NT2/D1 (cell line): ENCODE measurements at regions not wholly inside any gene's neighbourhood (a gene's known extent, or its start where the extent isn't known, plus 50 kb on each side); places are given as distances from the start of the nearest gene placed in this dataset.

Experiments
- DNase-seq: peaks from one replicate; pipeline ENCODE4 v3.0.0-alpha.2; 2011; ENCODE audit warnings: low read depth, low spot score
- H3K27me3 ChIP-seq: 2 replicates; pipeline ENCODE4 v1.6.0; 2011; ENCODE audit warnings: mild to moderate bottlenecking; ENCODE audit not compliant: insufficient read length, insufficient read depth
- H3K36me3 ChIP-seq: 2 replicates; pipeline ENCODE4 v1.6.1; 2011; ENCODE audit warnings: mild to moderate bottlenecking, low read length, mixed read lengths; ENCODE audit not compliant: insufficient read depth, insufficient read length
- H3K4me1 ChIP-seq: 2 replicates; pipeline ENCODE4 v1.5.1; 2011; ENCODE audit not compliant: insufficient read depth, insufficient read length
- H3K4me3 ChIP-seq: 2 replicates; pipeline ENCODE4 v1.5.1; 2011; ENCODE audit warnings: low read depth; ENCODE audit not compliant: insufficient read length
- H3K9ac ChIP-seq: 2 replicates; pipeline ENCODE4 v1.6.0; 2011; ENCODE audit warnings: low read depth; ENCODE audit not compliant: insufficient read length
- H3K9me3 ChIP-seq: 2 replicates; pipeline ENCODE4 v1.5.1; 2011; ENCODE audit warnings: mild to moderate bottlenecking, low read length; ENCODE audit not compliant: insufficient read depth
- SUZ12 ChIP-seq: IDR thresholded peaks from 2 replicates; pipeline ENCODE4 v1.6.1; 2011; ENCODE audit not compliant: insufficient read length, insufficient read depth; ENCODE audit errors: extremely low read depth
- YY1 ChIP-seq: IDR thresholded peaks from 2 replicates; pipeline ENCODE4 v1.6.1; 2011; ENCODE audit not compliant: insufficient read length, insufficient read depth
- ZNF274 ChIP-seq: IDR thresholded peaks from 2 replicates; pipeline ENCODE4 v1.6.1; 2011; ENCODE audit warnings: mild to moderate bottlenecking, low read depth, low read length

DNA sequence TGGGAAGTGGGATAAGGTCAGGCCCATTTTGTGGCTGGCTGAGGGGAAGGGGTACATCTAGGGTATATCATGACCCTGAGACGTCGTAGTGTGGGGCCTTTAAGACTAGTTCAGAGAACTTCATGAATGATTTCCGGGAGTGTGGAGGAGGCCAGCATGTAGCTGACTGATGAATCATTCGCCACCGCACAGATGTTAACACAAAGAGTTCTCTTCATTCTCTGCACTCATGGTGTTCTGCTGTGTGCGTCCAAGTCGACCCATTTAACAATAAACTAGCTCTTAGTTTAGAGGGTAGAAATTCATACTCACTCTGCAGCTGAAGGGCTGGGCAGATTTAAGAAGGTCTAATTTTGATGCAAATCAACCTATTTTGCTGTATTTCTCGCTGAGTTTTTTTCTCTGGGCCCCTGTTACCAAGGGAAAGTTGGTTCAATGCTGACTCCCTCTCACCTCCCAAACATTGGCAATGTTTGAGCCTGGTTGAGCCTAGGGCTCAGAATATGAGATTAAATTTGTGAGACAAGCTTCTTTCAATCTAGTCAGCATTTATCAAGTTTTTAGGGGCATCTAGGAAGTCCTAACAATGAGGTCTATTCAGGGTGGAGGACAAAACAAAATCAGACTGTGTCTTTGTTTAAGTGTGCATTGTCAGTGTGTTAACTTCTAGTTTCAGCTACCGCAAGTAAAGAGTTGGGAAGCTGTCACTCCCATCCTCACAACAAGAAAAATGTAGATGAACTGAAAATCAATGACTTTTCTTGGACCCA, 106.8 kb upstream of the CBLN4 start:
- Histone ChIP-seq H3K36me3 (no peaks in the 10 kb centered on the region), H3K4me3 (no peak overlapping the region), H3K27me3 (no peaks in the 10 kb centered on the region), H3K4me1 (no peaks in the 10 kb centered on the region), H3K9ac (no peak overlapping the region), H3K9me3 (no peaks in the 10 kb centered on the region)
- no peak for DNase-seq
- TF ChIP-seq YY1 (no peak), SUZ12 (no peak), ZNF274 (no peak)

DNA sequence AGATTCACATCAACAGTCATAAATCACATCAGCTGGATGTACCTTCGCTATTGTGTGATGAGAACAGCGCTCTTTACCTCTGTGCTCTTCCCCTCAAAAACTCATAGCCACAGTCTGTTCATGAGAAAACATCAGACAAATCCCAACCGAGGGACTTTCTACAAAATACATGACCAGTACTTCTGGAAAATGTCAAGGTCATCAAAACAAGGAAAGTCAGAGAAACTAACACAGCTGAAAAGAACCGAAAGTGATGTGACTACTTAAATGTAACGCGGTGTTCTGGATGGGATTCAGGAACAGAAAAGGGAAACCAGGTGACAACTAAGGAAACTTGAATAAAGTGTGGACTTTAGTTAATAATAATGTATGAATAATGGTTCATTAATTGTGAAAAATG, 112.0 kb upstream of the CBLN4 start:
- Histone ChIP-seq H3K9ac (no peak overlapping the region), H3K27me3 (no peaks in the 10 kb centered on the region), H3K4me1 (no peaks in the 10 kb centered on the region), H3K4me3 (no peak overlapping the region), H3K36me3 (no peaks in the 10 kb centered on the region), H3K9me3 (no peaks in the 10 kb centered on the region)
- DNase-seq = no peak
- TF ChIP-seq YY1 (no peak), SUZ12 (no peak)

DNA sequence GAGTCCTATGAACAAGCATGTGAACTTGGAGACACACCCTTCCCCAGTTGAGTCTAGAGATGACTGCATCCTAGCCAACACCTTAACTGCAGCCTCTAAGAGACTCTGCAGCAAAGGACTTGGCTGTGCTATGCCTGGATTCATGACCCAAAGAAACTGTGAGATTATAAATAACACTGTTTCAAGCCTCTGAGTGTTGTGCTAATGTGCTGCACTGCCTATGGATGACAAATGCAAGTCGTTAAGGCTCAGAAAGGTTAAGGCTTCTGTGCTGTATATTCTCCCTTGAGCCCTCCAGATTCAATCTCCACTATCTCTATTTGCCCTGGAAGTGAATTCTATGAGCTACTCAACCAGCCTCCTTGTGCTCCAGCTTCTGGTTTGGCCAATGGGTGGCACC, 116.5 kb upstream of the CBLN4 start:
- Histone ChIP-seq H3K27me3 (no peaks in the 10 kb centered on the region), H3K36me3 (no peaks in the 10 kb centered on the region), H3K4me3 (no peak overlapping the region), H3K4me1 (no peaks in the 10 kb centered on the region), H3K9me3 (no peaks in the 10 kb centered on the region), H3K9ac (no peak overlapping the region)
- TF ChIP-seq ZNF274 (no peak), YY1 (no peak), SUZ12 (no peak)
- DNase-seq = no peak

DNA sequence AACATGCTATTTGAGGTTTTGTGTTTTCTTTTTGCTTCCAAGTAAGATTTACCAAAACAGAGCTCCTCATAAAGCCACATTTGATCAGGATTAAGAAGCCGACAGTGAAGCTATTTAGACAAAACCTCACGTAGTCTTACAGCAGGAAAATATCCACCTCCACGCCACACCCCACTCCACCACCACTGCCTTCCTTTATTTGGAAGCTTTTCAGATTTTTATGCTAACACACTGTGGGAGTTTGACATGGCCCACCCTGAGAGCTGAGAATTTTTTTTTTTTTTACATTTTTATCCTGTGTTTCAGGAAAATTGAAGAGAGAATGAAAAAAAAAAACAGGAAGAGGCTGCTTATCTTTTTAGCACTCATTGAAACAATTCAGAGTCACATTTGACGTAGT, 104.8 kb upstream of the MC3R start:
- peaks cover 20% of the 10 kb centered on the region for H3K9me3 ChIP-seq
- no peaks in the 10 kb centered on the region for H3K4me1 ChIP-seq
- no peak for TF ChIP-seq SUZ12
- TF ChIP-seq YY1 = no peak
- TF ChIP-seq ZNF274 = no peak
- H3K36me3 ChIP-seq = no peaks in the 10 kb centered on the region
- DNase-seq = no peak
- no peaks in the 10 kb centered on the region for H3K27me3 ChIP-seq
- H3K4me3 ChIP-seq = no peak overlapping the region
- H3K9ac ChIP-seq = no peak overlapping the region

DNA sequence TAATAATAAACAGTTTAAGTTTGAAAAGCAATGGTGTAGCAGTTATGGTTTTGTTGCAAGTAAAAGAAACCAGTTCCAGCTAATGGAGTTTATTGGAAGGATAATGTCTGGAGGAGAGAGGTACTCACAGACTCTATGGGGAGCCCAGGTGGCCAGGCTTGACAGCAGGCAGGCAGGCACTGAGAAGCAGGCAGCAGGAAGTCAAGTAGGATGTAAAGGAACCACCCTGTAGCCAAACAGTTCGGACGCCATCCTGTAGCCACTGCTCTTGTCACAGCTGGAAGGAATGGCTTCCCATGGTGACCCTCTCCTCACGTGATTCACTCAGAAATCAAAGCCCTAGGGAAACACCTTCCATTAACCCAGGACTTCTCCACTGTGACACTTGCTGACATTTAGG, 96.7 kb upstream of the MC3R start:
- Histone ChIP-seq H3K36me3 (no peaks in the 10 kb centered on the region), H3K4me1 (no peaks in the 10 kb centered on the region), H3K27me3 (no peaks in the 10 kb centered on the region), H3K4me3 (no peak overlapping the region), H3K9me3 (no peaks in the 10 kb centered on the region), H3K9ac (no peak overlapping the region)
- no peak for TF ChIP-seq ZNF274
- no peak for TF ChIP-seq YY1
- TF ChIP-seq SUZ12 = no peak
- DNase-seq = no peak

DNA sequence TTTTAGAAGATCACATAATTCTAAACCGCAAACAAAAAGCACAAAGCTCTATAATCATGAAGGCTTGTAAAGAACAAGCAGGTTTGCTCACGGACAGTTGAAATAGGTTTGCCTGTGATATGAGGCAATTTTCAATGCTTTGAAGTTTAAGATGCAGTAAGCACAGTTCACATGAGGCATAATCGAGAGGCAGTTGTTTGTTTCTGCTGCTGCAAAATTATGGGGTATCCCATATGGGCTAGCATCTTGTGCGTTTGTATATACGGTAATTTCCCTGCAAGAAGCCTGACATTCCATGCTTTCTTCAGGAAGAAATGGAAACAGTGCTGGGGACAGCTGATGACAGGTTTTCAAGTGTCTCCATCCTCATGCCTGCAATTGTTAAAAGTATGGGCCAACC, 94.6 kb upstream of the MC3R start:
- no peak overlapping the region for H3K9ac ChIP-seq
- no peaks in the 10 kb centered on the region for H3K27me3 ChIP-seq
- no peaks in the 10 kb centered on the region for H3K4me1 ChIP-seq
- DNase-seq = no peak
- H3K36me3 ChIP-seq = no peaks in the 10 kb centered on the region
- no peak overlapping the region for H3K4me3 ChIP-seq
- no peaks in the 10 kb centered on the region for H3K9me3 ChIP-seq
- TF ChIP-seq ZNF274 = no peak
- no peak for TF ChIP-seq SUZ12
- TF ChIP-seq YY1 = no peak

DNA sequence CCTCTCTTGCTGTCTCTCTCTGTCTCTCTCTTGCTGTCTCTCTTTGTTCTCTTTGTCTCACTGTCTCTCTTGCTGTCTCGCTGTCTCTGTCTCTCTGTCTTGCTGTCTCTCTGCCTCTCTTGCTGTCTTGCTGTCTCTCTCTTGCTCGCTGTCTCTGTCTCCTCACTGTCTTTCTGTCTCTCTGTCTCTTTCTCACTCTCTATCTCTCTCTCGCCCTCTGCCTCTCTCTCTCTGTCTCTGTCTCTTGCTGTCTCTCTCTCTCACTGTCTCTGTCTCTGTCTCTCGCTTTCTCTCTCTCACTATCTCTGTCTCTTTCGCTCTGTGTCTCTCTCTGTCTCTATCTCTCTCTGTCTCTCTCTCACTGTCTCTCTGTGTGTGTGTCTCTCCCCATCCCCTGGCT, 92.9 kb upstream of the MC3R start:
- no peak for TF ChIP-seq YY1
- no peaks in the 10 kb centered on the region for H3K27me3 ChIP-seq
- DNase-seq = no peak
- H3K9me3 ChIP-seq = no peaks in the 10 kb centered on the region
- no peak overlapping the region for H3K4me3 ChIP-seq
- no peaks in the 10 kb centered on the region for H3K4me1 ChIP-seq
- H3K9ac ChIP-seq = no peak overlapping the region
- H3K36me3 ChIP-seq = no peaks in the 10 kb centered on the region
